ENCODE measurements at regions not wholly inside any gene's neighbourhood (a gene's known extent, or its start where the extent isn't known, plus 50 kb on each side); places are given as distances from the start of the nearest gene placed in this dataset.
"Not testable (repeated sequence)": the region's sequence is repeated elsewhere in the genome, so short reads cannot be mapped to it uniquely, and the experiment has no call there.

GRCh38 chr20:19025430-19026120 is 186.9 kb upstream of the SLC24A3 start:
- DNase-seq (ENCODE audit: low read depth in 2 of 2, low spot score in 1 of 2) = no peak

GRCh38 chr20:19026121-19026878 is 186.1 kb upstream of the SLC24A3 start:
- DNase-seq (ENCODE audit: low read depth in 2 of 2, low spot score in 1 of 2) = no peak

- DNase-seq (ENCODE audit: low read depth in 2 of 2, low spot score in 1 of 2) = no peak
These were observed 185.4 kb upstream of the SLC24A3 start for GRCh38 chr20:19026901-19027644.

GRCh38 chr20:19027971-19028370 is 184.5 kb upstream of the SLC24A3 start:
- DNase-seq (ENCODE audit: low read depth in 2 of 2, low spot score in 1 of 2) = no peak

DNA sequence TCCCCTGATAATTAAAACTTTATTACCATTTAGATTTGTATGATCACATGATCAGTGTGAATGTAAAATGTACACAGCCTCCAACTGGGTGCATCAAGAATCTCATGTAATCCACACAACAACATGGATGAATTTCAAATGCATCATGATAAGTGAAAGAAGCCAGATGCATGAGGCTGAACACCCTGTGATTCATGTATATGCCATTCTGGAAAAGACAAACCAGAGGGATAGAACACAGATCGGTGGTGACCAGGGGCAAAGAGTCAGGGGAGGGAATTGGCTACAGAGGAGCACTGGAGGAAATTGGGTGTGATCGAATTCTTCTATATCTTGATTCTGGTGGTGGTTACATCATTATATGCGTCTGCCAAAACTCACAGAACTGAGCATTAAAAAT is 170.7 kb upstream of the SLC24A3 start:
- no peak for DNase-seq (ENCODE audit: low read depth in 2 of 2, low spot score in 1 of 2)

- no peak for DNase-seq (ENCODE audit: low read depth in 2 of 2, low spot score in 1 of 2)
These were observed 167.1 kb upstream of the SLC24A3 start for GRCh38 chr20:19045371-19045770.

DNA sequence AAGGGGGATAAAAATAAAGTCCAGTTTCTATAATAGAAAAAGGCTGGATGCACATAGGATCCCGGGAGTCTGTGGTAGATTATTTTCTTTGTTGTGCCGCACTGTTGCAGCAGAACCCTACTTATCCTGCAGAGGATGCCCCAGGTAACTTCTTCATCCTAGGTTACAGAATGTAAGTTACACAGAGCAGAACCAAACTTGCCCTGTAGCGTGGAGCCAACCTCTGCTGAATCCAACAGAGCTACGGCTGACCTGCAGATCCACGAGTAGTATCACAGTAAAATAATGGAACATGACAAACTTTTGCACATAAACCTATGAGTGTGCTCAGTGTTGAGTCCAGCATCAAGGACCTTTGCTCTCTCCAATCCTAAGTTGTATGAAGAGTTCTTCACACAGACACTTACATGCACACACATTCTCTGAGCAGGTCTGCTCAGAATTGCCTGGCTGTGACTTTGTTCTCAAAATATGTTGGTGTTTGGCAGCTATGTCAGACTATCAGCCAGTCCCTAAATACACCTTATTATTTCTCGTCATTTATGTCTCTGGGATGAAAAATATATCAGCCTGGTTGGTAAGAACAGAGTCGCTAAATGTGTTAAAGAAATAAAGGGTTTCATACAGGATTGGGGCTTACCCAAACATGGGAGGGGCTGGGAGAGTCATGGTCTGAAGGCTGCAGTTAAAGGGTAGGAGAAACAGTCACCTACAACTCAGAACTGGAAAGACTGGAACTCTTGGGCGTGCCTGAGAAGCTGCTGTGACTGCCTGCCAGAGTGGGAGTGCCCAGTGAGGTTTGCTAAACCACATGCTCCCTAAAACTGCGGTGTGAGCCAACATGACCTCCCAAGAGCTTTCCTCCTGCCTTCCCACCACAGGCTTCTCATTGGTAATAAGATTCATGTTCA is 165.1 kb upstream of the SLC24A3 start:
- DNase-seq (ENCODE audit: low read depth in 2 of 2, low spot score in 1 of 2) = no peak

- DNase-seq (ENCODE audit: low read depth in 2 of 2, low spot score in 1 of 2) = no peak
These were observed 164.5 kb upstream of the SLC24A3 start for GRCh38 chr20:19047951-19048296.

GRCh38 chr20:19048995-19049501 is 163.4 kb upstream of the SLC24A3 start:
- DNase-seq (ENCODE audit: low read depth in 2 of 2, low spot score in 1 of 2) = no peak

- DNase-seq (ENCODE audit: low read depth in 2 of 2, low spot score in 1 of 2) = no peak
These were observed 162.9 kb upstream of the SLC24A3 start for GRCh38 chr20:19049514-19049913.

DNA sequence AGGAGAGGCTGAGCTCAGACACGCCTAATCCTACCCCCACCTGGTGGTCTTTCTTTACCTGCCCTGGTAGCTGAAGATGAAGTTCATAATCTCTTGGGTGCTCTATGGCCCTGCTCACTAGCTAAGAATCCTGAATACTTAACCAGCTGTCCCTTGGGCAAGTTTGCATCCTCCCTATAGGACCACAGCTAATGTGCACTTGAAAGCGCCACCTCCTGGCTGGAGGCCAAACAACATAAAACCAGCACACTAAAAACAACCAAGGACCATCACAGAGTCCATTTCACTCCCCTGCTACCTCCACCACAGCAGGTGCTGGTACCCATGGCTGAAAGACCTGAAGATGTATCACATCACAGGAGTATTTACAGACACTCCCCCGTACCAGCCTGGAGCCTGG is 155.5 kb upstream of the SLC24A3 start:
- no peak for DNase-seq (ENCODE audit: low read depth in 2 of 2, low spot score in 1 of 2)

DNA sequence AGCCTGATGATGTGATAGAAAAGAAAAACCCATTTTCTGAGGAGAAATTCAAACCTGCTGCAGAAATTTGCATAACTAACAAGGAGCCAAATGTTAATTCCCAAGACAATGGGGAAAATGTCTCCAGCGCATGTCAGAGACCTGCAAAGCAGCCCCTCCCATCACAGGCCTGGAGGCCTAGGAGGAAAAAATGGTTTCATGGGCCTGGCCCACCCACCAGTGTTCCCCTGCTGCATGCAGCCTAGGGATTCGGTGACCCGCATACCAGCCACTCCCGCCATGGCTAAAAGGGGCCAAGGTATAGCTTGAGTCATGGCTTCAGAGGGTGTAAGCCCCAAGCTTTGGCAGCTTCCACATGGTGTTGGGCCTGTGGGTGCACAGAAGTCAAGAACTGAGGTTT is 147.7 kb upstream of the SLC24A3 start:
- DNase-seq (ENCODE audit: low read depth in 2 of 2, low spot score in 1 of 2) = not testable (repeated sequence)

DNA sequence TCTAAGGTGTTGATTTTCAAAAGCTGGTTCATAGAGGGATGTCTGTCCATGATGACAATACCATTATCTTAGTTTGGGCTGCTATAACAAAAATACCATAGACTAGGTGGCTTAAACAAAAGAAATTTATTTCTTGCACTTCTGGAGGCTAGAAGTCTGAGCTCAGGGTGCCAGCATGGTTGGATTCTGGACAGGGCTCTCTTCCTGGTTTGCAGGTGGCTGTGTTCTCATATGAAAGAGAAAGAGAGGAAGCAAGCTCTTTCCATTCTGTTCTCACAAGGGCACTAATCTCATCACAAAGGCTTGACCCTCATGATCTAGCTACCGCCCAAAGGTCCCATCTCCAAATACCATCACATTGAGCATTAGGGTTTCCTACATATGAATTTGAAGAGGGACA is 144.5 kb upstream of the SLC24A3 start:
- DNase-seq (ENCODE audit: low read depth in 2 of 2, low spot score in 1 of 2) = no peak

GRCh38 chr20:19070026-19070425 is 142.4 kb upstream of the SLC24A3 start:
- no peak for DNase-seq (ENCODE audit: low read depth in 2 of 2, low spot score in 1 of 2)

- no peak for DNase-seq (ENCODE audit: low read depth in 2 of 2, low spot score in 1 of 2)
These were observed 141.6 kb upstream of the SLC24A3 start for GRCh38 chr20:19070681-19071445.

DNA sequence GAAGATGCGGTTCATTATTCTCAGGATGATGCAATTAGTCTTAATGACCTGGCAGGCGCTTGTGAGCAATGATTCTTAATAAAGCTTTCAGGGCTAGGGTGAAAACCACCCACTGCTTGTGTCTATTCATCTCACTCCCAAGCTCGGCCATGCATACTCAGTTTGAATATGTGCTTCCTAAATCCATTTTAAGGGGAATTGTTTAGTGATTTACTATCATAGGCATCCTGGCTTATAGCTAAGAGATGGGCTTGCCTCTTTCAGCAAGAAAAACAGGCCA is 141.1 kb upstream of the SLC24A3 start:
- no peak for DNase-seq (ENCODE audit: low read depth in 2 of 2, low spot score in 1 of 2)

DNA sequence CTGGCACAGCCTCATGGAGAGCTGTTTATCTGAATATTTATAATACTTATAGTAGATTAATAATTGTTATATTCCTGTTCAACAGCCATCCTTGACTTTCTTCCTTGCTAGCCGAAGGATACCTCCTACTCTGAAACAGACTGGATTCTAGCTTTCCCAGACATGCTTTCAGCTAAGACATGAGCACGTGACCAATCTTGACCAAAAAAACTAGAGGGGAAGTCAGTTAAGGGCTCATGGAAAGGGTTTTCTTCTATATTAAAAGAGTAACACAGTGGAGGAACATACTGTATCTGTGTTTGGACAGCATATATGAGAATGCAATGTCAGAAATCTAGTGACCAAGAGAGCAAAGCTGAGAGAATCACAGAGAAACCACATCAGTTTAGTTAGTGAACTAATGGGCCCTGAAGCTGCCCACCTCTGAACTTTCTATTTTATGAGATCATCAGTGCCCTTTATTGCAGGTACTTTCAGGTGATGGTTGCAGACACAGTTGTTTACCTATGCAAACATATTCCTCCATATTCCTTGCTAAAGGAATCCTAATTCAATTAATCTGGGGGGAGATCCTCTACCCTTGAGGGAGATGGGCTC is 140.4 kb upstream of the SLC24A3 start:
- DNase-seq (ENCODE audit: low read depth in 2 of 2, low spot score in 1 of 2) = no peak

GRCh38 chr20:19072988-19073387 is 139.5 kb upstream of the SLC24A3 start:
- no peak for DNase-seq (ENCODE audit: low read depth in 2 of 2, low spot score in 1 of 2)

DNA sequence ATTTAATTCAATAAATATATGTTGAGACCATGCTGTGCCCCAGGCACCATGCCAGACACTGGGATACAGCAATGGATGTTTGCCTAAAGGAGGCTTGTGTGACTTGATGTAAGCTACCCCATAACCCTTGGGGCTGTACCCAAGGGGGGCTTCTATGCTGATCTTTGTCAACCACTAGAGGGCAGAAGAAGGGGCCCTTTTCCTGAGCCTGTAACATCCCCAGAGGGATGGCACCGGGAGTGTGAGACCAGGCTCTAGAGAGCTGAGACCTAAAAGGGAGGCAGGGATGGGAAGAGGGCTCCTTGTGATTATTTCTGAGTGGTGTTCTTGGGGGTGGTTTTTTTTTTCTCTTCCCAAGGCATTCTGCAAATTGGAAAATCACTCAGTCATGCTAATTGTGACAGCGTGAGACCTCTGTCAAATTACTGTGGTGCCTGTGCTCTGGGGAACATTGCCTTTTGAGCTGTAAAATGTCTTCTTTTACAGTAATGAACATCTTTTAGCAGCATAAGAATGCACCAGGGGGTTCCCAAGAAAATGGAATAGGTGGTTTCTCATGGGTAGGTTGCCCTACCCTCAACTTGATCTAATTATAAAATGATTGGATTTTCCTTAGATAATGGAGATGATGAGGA is 138.7 kb upstream of the SLC24A3 start:
- no peak for DNase-seq (ENCODE audit: low read depth in 2 of 2, low spot score in 1 of 2)

- DNase-seq (ENCODE audit: low read depth in 2 of 2, low spot score in 1 of 2) = no peak
These were observed 138.1 kb upstream of the SLC24A3 start for GRCh38 chr20:19074356-19074755.
